ENCODE measurements at regions not wholly inside any gene's neighbourhood (a gene's known extent, or its start where the extent isn't known, plus 50 kb on each side); places are given as distances from the start of the nearest gene placed in this dataset.

GRCh38 chr7:94848531-94848930 is 58.9 kb upstream of the PPP1R9A start:
- no peak overlapping the region for H3K4me2 ChIP-seq (ENCODE audit: control insufficient read depth, insufficient read depth)
- ChIA-PET SMC1A (ENCODE audit: uncharacterized antibody, unreplicated experiment) (no interaction called here), POLR2A (no interaction called here), CTCF (no interaction called here), RAD21 (ENCODE audit: unreplicated experiment) (no interaction called here)
- H3K79me2 ChIP-seq (ENCODE audit: control insufficient read depth, insufficient read depth, low read length): no peaks in the 10 kb centered on the region
- TF ChIP-seq ZNF622 (IDR thresholded peaks at IDR 0.05) (no peak), KAT2A (conservative IDR thresholded peaks at IDR 0.05; ENCODE audit: control insufficient read depth, low read depth, low read length) (no peak), MXI1 (IDR thresholded peaks at IDR 0.05; ENCODE audit: low read depth, low read length) (no peak), ATF7 (IDR thresholded peaks at IDR 0.05; ENCODE audit: low read depth) (no peak), MEF2B (IDR thresholded peaks at IDR 0.05; ENCODE audit: partially characterized antibody, poor library complexity, severe bottlenecking) (no peak), SMARCA5 (IDR thresholded peaks at IDR 0.05) (no peak), CHD1 (IDR thresholded peaks at IDR 0.05; ENCODE audit: low read depth, low read length) (no peak)
- in situ Hi-C loops (cut with MboI): no loop called here
- H3K27me3 ChIP-seq (replicated peaks in 1 of 2; ENCODE audit: control insufficient read depth in 2 of 2, insufficient read depth in 2 of 2, low read length in 1 of 2): no peaks in the 10 kb centered on the region
- H3K9me3 ChIP-seq (replicated peaks; ENCODE audit: control insufficient read depth, insufficient read depth, low read length): no peaks in the 10 kb centered on the region
- H3K27ac ChIP-seq (ENCODE audit: control insufficient read depth, insufficient read depth): no peak overlapping the region
- H3K9ac ChIP-seq (ENCODE audit: control insufficient read depth, insufficient read depth, low read length): no peak overlapping the region
- no peak for ATAC-seq
- WGBS (ENCODE audit: insufficient coverage, insufficient replicate concordance, low lambda C conversion rate, missing lambda C conversion rate): 61% methylated on average over 2 of the region's 2 CpGs
- H3K4me1 ChIP-seq (ENCODE audit: control insufficient read depth, insufficient read depth, low read length): no peaks in the 10 kb centered on the region
- BruUV-seq (replicated peaks): no TSS peak
- no peaks in the 10 kb centered on the region for H3K36me3 ChIP-seq (ENCODE audit: control insufficient read depth in 2 of 2, insufficient read depth in 2 of 2, low read length in 1 of 2)
- intact Hi-C loops (cut with micrococcal nuclease; ENCODE audit: unreplicated experiment): no loop called here
- no peak overlapping the region for H3K4me3 ChIP-seq
- no peak overlapping the region for H2AFZ ChIP-seq (ENCODE audit: control insufficient read depth, low read depth, low read length)
- no peak for DNase-seq (ENCODE audit: low read depth, low spot score)
- no peaks in the 10 kb centered on the region for H4K20me1 ChIP-seq (ENCODE audit: control insufficient read depth, insufficient read depth)
- no peak for FAIRE-seq

- no peaks in the 10 kb centered on the region for H3K36me3 ChIP-seq (ENCODE audit: control insufficient read depth in 2 of 2, insufficient read depth in 2 of 2, low read length in 1 of 2)
- H3K4me3 ChIP-seq: no peak overlapping the region
Measured at GRCh38 chr7:94848992-94849576, 58.3 kb upstream of the PPP1R9A start.

More at GRCh38 chr7:94848992-94849576, 58.3 kb upstream of the PPP1R9A start:
- FAIRE-seq (no peak), ATAC-seq (no peak), DNase-seq (ENCODE audit: low read depth, low spot score) (no peak)
- SMC1A ChIA-PET (ENCODE audit: uncharacterized antibody, unreplicated experiment): no interaction called here
- intact Hi-C loops (cut with micrococcal nuclease; ENCODE audit: unreplicated experiment) (no loop called here), in situ Hi-C loops (cut with MboI) (no loop called here)
- H3K27ac ChIP-seq (ENCODE audit: control insufficient read depth, insufficient read depth): no peak overlapping the region
- no peak overlapping the region for H3K4me2 ChIP-seq (ENCODE audit: control insufficient read depth, insufficient read depth)
- RAD21 ChIA-PET (ENCODE audit: unreplicated experiment): no interaction called here
- no peaks in the 10 kb centered on the region for H3K4me1 ChIP-seq (ENCODE audit: control insufficient read depth, insufficient read depth, low read length)
- TF ChIP-seq HDAC2 (IDR thresholded peaks at IDR 0.05): no peak
- no peak for TF ChIP-seq RBBP5 (conservative IDR thresholded peaks at IDR 0.05)
- H4K20me1 ChIP-seq (ENCODE audit: control insufficient read depth, insufficient read depth): no peaks in the 10 kb centered on the region
- no TSS peak for BruUV-seq (replicated peaks)
- no peaks in the 10 kb centered on the region for H3K9me3 ChIP-seq (replicated peaks; ENCODE audit: control insufficient read depth, insufficient read depth, low read length)
- CTCF ChIA-PET: no interaction called here
- POLR2A ChIA-PET: no interaction called here
- H3K79me2 ChIP-seq (ENCODE audit: control insufficient read depth, insufficient read depth, low read length): no peaks in the 10 kb centered on the region
- no peak overlapping the region for H3K9ac ChIP-seq (ENCODE audit: control insufficient read depth, insufficient read depth, low read length)
- H2AFZ ChIP-seq (ENCODE audit: control insufficient read depth, low read depth, low read length): no peak overlapping the region
- 44% methylated on average over 33 of the region's 33 CpGs for WGBS (ENCODE audit: insufficient coverage, insufficient replicate concordance, low lambda C conversion rate, missing lambda C conversion rate)
- no peaks in the 10 kb centered on the region for H3K27me3 ChIP-seq (replicated peaks in 1 of 2; ENCODE audit: control insufficient read depth in 2 of 2, insufficient read depth in 2 of 2, low read length in 1 of 2)

Data from GM12878 (cell line).